Endothelial cell of umbilical vein (primary cell): ENCODE measurements at regions not wholly inside any gene's neighbourhood (a gene's known extent, or its start where the extent isn't known, plus 50 kb on each side); places are given as distances from the start of the nearest gene placed in this dataset.

ENCODE experiments used
- BruUV-seq: library from RNA; stranded (reverse); fragments of 400-500 nt; replicated peaks from 2 replicates; lab custom pipeline; 2021; lab: Mats Ljungman, UMichigan
- CTCF ChIA-PET: fragments of 300-600, 350-600 bp; sonication (Branson Sonifier 250); formaldehyde crosslinking; loops from one replicate; lab custom pipeline; 2021; ENCODE audit warnings: antibody characterized with exemption, inconsistent platforms; lab: Charles Lee
- POLR2A ChIA-PET: fragments of 300-600, 350-600 bp; sonication (Branson Sonifier 250); formaldehyde crosslinking; loops from one replicate; lab custom pipeline; 2021; ENCODE audit warnings: antibody characterized with exemption, inconsistent platforms; lab: Charles Lee
- DNase-seq: peaks from one replicate; pipeline ENCODE4 v3.0.0-alpha.2; 2011; ENCODE audit warnings: low read depth, low spot score
- FAIRE-seq: peaks from 2 replicates; lab custom pipeline; 2011; peaks lifted over from hg19 to GRCh38; lab: Jason Lieb, UNC
- H2AFZ ChIP-seq: 2 replicates; pipeline ENCODE4 v1.6.0; 2012; ENCODE audit warnings: low read depth, low read length, control low read depth, inconsistent platforms
- H3K27ac ChIP-seq: 2 replicates; pipeline ENCODE4 v1.5.1; 2011; ENCODE audit warnings: low read depth, mild to moderate bottlenecking, control low read depth, low read length, moderate library complexity; ENCODE audit not compliant: insufficient read depth
- H3K27me3 ChIP-seq, 2 experiments: 2 replicates each; pipeline versions ENCODE4 v1.6.0 to v1.6.1; 2011; ENCODE audit warnings: low read length in 2 of 2, mixed read lengths in 1 of 2; ENCODE audit not compliant: control insufficient read depth in 2 of 2, insufficient read depth in 2 of 2
- H3K36me3 ChIP-seq, 2 experiments: 2 replicates in 1 of 2; 3 replicates in 1 of 2; pipeline ENCODE4 v1.5.1; 2011; ENCODE audit warnings: low read length in 2 of 2, mild to moderate bottlenecking in 1 of 2, moderate library complexity in 1 of 2; ENCODE audit not compliant: control insufficient read depth in 2 of 2, insufficient read depth in 2 of 2; ENCODE audit errors: extremely low read depth in 1 of 2
- H3K4me1 ChIP-seq: 3 replicates; pipeline ENCODE4 v1.5.1; 2011; ENCODE audit warnings: mild to moderate bottlenecking, low read length; ENCODE audit not compliant: control insufficient read depth, insufficient read depth; ENCODE audit errors: extremely low read depth
- H3K4me2 ChIP-seq: 2 replicates; pipeline ENCODE4 v1.6.1; 2011; ENCODE audit warnings: low read length, control low read depth, mixed read lengths; ENCODE audit not compliant: insufficient read depth
- H3K4me3 ChIP-seq, 3 experiments: fragments of 200-600 bp in 1 of 3; sonication (generic), shearing (Covaris generic) in 1 of 3; replicated peaks in 1 of 3; 2 replicates each; pipeline ENCODE4 v1.5.1; 2011 to 2016; ENCODE audit warnings: control low read depth in 3 of 3, low read length in 3 of 3, mild to moderate bottlenecking in 2 of 3, inconsistent platforms in 1 of 3, low read depth in 1 of 3, moderate library complexity in 1 of 3; ENCODE audit not compliant: insufficient read depth in 1 of 3
- H3K79me2 ChIP-seq: 2 replicates; pipeline ENCODE4 v1.6.0; 2012; ENCODE audit warnings: low read length, inconsistent platforms; ENCODE audit not compliant: control insufficient read depth, insufficient read depth
- H3K9ac ChIP-seq: replicated peaks from 2 replicates; pipeline ENCODE3; 2011; ENCODE audit warnings: low read length, control low read depth; ENCODE audit not compliant: insufficient read depth; ENCODE audit errors: extremely low read depth
- H3K9me1 ChIP-seq: replicated peaks from 3 replicates; pipeline ENCODE4 v1.6.0; 2011; ENCODE audit warnings: mild to moderate bottlenecking, low read length; ENCODE audit not compliant: control insufficient read depth, insufficient read depth; ENCODE audit errors: extremely low read depth
- H3K9me3 ChIP-seq: replicated peaks from 2 replicates; pipeline ENCODE4 v1.5.1; 2012; ENCODE audit warnings: low read length, inconsistent platforms; ENCODE audit not compliant: control insufficient read depth, insufficient read depth
- H4K20me1 ChIP-seq: replicated peaks from 2 replicates; pipeline ENCODE3; 2011; ENCODE audit warnings: mild to moderate bottlenecking, low read length; ENCODE audit not compliant: control insufficient read depth, insufficient read depth; ENCODE audit errors: extremely low read depth
- EZH2 ChIP-seq: IDR thresholded peaks from 2 replicates; pipeline ENCODE4 v1.6.1; 2012; ENCODE audit warnings: borderline replicate concordance, low read depth, mild to moderate bottlenecking, moderate library complexity, low read length, inconsistent platforms; ENCODE audit not compliant: severe bottlenecking
- FOS ChIP-seq: IDR thresholded peaks from 2 replicates; pipeline ENCODE4 v1.6.1; 2011; ENCODE audit warnings: mild to moderate bottlenecking, low read length, moderate library complexity, borderline replicate concordance; ENCODE audit not compliant: insufficient read depth
- GATA2 ChIP-seq: IDR thresholded peaks from 2 replicates; pipeline ENCODE4 v1.7.0; 2011; ENCODE audit warnings: low read depth, mild to moderate bottlenecking, moderate library complexity, mixed read lengths, low read length; ENCODE audit not compliant: insufficient read length, insufficient read depth
- JUN ChIP-seq: IDR thresholded peaks from 2 replicates; pipeline ENCODE4 v1.6.1; 2011; ENCODE audit warnings: borderline replicate concordance, low read depth; ENCODE audit not compliant: insufficient read length, insufficient read depth
- MAX ChIP-seq: IDR thresholded peaks from 2 replicates; pipeline ENCODE4 v1.6.1; 2011; ENCODE audit not compliant: insufficient read depth, insufficient read length
- MYC ChIP-seq: IDR thresholded peaks from one replicate; pipeline ENCODE4 v1.6.1; 2011; ENCODE audit warnings: mild to moderate bottlenecking, low read depth, low read length
- POLR2A ChIP-seq: IDR thresholded peaks from 2 replicates; pipeline ENCODE4 v1.6.1; 2012; ENCODE audit warnings: low read depth, mild to moderate bottlenecking, control low read depth, low read length
- POLR2AphosphoS5 ChIP-seq: IDR thresholded peaks from 2 replicates; pipeline ENCODE4 v1.6.1; 2012; ENCODE audit warnings: low read depth, mild to moderate bottlenecking, control low read depth, low read length, moderate library complexity; ENCODE audit not compliant: insufficient read depth
- dilution Hi-C: fragments of 300-500 bp; cut with MboI; formaldehyde crosslinking; loops from one replicate; pipeline ENCODE4 v1.15.0; 2019; ENCODE audit warnings: low sequenced_read_pairs; ENCODE audit not compliant: extremely low pct_ligation_motif_present
- intact Hi-C: fragments of 100-400 bp; cut with micrococcal nuclease; formaldehyde crosslinking; loops from one replicate; pipeline ENCODE4 v1.10.0; 2022
- TF ChIP-seq, protein P1 (sequence below), 2 donors: IDR thresholded peaks; 1 replicate in 1 of 2; 2 replicates in 1 of 2; pipeline ENCODE4 v1.5.1; 2011; ENCODE audit warnings: low read length in 2 of 2, mild to moderate bottlenecking in 2 of 2, moderate library complexity in 2 of 2, control low read depth in 1 of 2, inconsistent platforms in 1 of 2, low read depth in 1 of 2; ENCODE audit not compliant: insufficient read depth in 1 of 2; ENCODE audit errors: extremely low read depth in 1 of 2

DNA sequence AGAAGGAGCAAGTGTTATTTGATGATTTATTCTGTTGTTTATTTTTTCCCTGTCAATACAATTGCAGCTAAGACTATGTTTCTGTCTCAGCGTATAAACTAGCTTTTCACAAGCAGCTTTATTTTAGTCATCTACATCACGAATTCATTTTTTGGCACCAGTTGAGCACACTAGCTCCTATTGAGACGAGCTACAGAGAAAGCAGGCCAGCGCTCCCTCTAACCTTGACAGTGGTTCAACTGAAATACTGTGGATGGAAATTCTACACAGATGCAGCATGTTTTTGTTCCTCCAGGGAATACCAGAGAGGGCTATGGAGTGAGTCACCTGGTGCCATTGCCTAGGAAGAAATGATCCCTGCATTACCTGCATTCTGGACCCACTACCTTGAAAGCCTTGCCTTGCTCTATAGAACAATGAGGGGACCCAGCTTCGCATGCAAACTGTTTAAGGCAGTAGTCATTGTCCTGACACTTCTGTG lies 108.2 kb upstream of the ARHGAP42 start:
- Histone ChIP-seq H3K4me2 (no peak overlapping the region), H3K36me3 (no peaks in the 10 kb centered on the region), H3K79me2 (no peaks in the 10 kb centered on the region), H3K4me1 (no peaks in the 10 kb centered on the region), H3K9ac (no peak overlapping the region), H3K9me1 (no peaks in the 10 kb centered on the region), H2AFZ (no peak overlapping the region), H3K4me3 (no peak overlapping the region), H3K27ac (no peak overlapping the region), H3K9me3 (no peaks in the 10 kb centered on the region), H3K27me3 (peaks cover 2 to 26% of the 10 kb centered on the region in 2 experiments), H4K20me1 (no peaks in the 10 kb centered on the region)
- intact Hi-C loops = loop anchor here (5.0 to 10.0 kb wide), 2 partner anchors 1268 to 1554 kb away; partner anchors contain the start of gene CNTN5
- TF ChIP-seq EZH2 (no peak), GATA2 (no peak), MAX (no peak), FOS (no peak), JUN (no peak), MYC (no peak), POLR2A (no peak), POLR2AphosphoS5 (no peak)
- TF ChIP-seq, protein P1, sequence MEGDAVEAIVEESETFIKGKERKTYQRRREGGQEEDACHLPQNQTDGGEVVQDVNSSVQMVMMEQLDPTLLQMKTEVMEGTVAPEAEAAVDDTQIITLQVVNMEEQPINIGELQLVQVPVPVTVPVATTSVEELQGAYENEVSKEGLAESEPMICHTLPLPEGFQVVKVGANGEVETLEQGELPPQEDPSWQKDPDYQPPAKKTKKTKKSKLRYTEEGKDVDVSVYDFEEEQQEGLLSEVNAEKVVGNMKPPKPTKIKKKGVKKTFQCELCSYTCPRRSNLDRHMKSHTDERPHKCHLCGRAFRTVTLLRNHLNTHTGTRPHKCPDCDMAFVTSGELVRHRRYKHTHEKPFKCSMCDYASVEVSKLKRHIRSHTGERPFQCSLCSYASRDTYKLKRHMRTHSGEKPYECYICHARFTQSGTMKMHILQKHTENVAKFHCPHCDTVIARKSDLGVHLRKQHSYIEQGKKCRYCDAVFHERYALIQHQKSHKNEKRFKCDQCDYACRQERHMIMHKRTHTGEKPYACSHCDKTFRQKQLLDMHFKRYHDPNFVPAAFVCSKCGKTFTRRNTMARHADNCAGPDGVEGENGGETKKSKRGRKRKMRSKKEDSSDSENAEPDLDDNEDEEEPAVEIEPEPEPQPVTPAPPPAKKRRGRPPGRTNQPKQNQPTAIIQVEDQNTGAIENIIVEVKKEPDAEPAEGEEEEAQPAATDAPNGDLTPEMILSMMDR (IDR thresholded peaks at IDR 0.05; ENCODE audit: extremely low read depth in 1 of 2, insufficient read depth in 1 of 2, low read depth in 1 of 2, low read length in 2 of 2) = no peak
- dilution Hi-C loops = no loop called here
- DNase-seq = no peak
- BruUV-seq = no TSS peak
- POLR2A ChIA-PET = no interaction called here
- CTCF ChIA-PET = interaction anchor here (1.0 to 4.6 kb wide), 7 partner anchors 22 to 349 kb away, joined by 3 to 75 read pairs (median 38); no protein-coding TSS in a partner anchor
- FAIRE-seq = no peak
